Esophagus mucosa (tissue), 1 donor: ENCODE measurements at regions not wholly inside any gene's neighbourhood (a gene's known extent, or its start where the extent isn't known, plus 50 kb on each side); places are given as distances from the start of the nearest gene placed in this dataset.
"Not testable (repeated sequence)": the region's sequence is repeated elsewhere in the genome, so short reads cannot be mapped to it uniquely, and the experiment has no call there.

Source experiments
- ATAC-seq: fragments of 200-7000 bp; cut with Tn5 transposase; one replicate; pipeline ENCODE4 v1.9.1; 2020
- donor health status: DM: yes; HTN: yes; CAD: no.

DNA sequence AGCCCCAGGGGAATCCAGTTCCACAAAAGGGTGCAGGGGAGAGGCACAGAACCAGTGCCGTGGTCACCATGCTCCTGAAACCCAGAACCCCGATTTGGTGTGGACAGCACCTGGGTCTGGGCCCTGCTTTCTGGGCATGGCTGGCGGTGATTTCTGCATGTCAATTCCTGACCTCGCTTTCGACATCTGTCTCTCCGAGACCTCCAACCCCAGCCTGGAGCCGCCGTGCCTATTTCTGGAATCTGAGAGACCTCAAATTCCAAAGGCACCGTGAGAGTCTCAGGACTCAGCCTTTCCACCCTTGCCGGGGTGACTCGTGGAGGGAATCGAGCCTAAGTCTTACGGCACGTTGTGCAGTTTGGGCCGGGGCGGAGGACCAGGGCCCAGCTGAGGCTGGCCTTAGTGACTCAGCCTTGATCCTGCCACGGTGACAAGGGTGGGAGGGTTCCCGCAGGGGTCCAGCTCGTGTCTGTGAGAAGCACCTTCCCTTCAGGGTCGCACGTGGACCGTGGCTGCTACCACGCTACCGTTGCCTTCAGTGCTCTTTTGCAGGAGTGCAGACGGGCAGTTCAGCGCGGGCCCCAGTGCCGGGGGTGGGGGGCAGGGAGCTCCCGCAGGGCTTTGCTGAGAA, 133.7 kb downstream of the PXDC1 start:
- no peak for ATAC-seq

DNA sequence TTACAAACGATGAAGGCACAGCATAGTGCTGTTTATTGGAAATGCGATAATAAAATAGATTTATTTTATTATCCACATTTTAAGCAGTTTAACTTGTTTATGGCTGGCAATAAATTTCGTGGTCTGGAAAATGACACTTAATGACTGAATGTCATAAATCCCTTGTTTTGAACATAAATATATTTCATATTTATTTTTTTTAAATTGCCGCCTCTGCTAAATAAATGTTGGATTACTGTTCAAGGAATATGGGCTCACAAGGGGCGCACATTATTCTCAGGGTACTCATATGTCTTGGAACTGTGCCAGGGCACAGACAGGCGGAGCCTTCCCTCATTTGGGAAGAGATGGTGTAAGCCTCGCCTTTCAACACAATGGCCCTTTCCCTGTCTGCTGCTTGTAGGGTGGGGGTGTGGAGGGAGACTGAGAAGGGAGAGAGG, 134.3 kb downstream of the PXDC1 start:
- no peak for ATAC-seq

- no peak for ATAC-seq
Observed at GRCh38 chr6:3616565-3617176, 134.8 kb downstream of the PXDC1 start.

DNA sequence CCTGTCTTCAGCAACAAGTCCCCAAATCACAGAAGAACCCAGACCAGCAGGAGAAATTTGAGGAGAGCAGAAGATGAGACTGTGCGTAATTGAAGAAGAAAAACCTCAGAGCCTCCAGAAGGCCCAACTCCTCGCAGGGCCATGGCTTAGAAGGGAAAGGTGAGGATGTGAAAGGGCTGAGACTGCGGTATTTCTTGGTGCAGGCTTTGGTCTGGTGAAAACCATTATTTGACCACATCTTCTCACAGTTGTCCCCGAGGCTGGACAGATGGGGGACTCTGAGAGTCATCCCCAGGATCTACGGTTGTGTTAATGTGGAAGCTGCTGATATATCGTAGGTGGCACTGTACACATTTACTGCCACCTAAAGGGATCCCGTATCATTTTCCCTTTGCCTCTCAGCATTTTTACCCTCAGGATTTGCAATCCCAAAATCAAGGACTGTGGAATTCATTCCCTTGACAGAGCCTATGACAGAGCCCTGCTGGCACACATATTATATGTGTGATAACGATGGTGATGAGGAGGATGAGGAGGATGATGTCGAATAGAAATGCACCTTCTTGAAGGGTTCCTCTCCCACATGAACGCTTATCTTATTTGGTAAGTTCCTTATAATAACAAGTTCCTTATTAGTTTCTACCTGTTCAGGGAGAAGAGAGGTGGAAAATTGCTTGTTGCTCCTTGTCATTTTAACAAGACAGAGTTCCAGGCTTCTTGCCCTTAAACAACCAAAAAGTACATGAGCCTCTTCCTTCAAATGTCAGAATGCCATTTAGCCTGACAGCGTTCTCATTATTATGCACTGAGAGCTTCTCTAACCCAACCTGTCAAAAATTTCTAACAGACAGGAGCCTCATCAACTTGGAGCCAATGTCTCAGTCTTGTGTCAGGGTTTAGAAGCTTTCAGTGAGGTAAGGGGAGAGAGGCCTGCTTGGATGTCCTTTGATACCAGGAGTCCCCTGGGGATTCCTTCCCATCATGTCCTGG, 135.8 kb downstream of the PXDC1 start:
- no peak for ATAC-seq

- no peak for ATAC-seq
Observed at GRCh38 chr6:3614918-3615317, 136.6 kb downstream of the PXDC1 start.

DNA sequence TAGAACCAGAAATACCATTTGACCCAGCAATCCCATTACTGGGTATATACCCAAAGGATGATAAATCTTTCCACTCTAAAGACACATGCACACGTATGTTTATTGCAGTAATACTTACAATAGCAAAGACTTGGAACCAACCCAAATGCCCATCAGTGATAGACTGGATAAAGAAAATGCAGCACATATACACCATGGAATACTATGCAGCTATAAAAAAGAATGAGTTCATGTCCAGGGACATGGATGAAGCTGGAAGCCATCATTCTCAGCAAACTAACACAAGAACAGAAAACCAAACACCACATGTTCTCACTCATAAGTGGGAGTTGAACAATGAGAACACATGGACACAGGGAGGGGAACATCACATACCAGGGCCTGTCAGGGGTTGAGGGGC, 137.9 kb downstream of the PXDC1 start:
- ATAC-seq = not testable (repeated sequence)

DNA sequence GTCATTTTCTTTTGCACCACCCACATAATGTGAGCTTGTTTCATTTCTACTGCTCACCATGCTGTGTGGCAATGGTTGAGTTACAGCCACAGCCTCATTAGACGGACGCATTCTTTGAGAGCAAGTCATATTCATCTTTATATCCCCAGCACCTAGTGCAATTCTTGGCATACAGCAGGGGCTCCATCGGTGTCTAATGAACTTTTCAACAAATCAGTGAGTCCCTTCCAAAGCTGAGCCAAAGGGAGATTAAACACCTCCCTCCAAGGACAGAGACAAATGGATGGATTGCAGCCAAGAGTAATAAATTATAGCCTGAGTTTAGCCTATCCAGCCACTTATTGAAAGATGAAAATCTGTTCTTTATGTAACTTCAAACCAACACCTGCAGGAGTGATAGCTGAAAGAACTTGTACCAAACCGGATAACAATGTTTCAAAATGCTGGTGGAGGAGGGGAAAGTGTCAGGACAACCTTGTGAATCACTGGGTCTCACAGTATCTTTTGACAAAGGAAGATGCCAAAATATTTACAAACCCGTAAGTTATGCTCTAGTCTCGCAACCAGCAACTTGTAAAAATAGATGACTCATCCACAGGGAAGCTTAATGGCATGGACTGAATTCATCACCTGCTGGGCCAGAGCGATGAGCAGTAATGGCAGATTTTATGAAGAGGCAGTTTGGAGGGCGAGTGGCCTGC, 139.0 kb downstream of the PXDC1 start:
- ATAC-seq = peak; percentile 75

- ATAC-seq = no peak
Observed at GRCh38 chr6:3610921-3611320, 140.6 kb downstream of the PXDC1 start.

- ATAC-seq = peak; percentile 81
Observed at GRCh38 chr6:3610206-3610605, 141.3 kb downstream of the PXDC1 start.

DNA sequence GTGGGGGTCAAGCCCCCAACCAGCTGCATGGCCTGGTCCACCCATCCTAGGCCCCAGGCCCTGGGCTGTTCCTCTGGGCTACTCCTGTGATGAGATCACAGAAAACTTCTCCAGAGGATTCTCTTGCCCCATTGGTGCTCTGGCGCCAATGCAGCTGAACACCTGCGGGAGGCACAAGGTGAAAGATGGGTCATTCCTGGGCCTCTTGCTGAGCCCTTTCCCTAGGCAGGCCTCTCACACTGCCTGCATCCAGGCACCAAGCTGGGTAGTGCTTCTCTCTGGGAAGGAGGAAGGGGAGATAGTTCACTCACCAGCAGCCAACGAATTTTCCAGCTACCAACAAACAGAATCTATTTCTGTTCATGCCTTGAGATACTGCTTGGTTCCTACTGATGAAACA, 142.1 kb downstream of the PXDC1 start:
- ATAC-seq = no peak

DNA sequence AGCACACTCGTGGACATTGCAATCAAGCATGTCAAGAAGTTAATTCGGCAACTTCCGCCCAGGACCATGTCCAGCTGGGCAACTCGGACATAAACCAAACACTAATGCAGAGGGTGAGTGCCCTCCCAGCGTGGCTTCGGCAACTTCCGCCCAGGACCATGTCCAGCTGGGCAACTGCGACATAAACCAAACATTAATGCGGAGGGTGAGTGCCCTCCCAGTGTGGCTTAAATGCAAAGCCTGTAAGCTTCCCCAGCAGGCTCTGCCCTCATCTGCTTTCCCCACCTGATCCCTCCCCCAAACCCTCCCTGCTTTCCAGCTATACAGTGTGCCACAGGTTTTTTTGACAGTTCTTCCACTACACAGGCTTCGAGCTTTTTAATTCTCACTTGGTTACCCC, 143.4 kb downstream of the PXDC1 start:
- no peak for ATAC-seq

DNA sequence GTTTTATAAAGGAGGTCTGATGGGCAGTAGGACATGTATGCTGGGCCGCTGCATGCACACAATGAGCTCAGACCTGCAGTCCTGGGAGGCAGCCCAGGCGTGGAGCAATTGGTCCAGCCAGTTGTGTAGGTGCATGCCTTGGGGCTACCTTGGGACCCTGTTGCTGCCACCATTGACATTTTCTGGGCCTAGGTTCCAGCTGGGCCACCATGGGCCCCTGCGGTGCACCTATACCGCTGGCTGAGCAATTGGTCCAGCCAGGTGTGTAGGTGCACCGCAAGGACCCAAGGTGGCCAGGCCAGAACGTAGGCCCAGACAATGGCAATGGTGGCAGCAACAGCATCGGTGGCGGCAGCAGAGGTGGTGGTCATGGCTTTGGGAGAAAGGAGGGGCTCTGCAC, 143.9 kb downstream of the PXDC1 start:
- no peak for ATAC-seq

- ATAC-seq = no peak
Observed at GRCh38 chr6:3607171-3607570, 144.3 kb downstream of the PXDC1 start.

GRCh38 chr6:3603340-3604130, 146.7 kb upstream of the SLC22A23 start:
- ATAC-seq = no peak

DNA sequence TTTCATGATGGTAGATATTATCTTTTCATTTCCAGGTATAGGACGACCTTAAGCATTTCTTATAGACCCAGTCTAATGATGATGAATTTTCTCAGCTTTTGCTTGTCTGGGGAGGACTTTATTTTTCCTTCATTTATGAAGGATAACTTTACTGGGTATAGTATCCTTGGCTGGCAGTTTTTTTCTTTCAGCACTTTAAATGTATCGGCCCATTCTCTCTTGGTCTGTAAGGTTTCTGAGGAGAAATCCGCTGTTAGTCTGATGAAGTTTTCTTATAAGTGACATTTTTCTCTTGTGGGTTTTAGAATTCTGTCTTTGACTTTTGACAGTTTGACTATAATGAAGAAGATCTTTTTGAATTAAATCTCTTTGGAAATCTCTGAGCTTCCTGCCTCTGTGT, 144.7 kb upstream of the SLC22A23 start:
- no peak for ATAC-seq

DNA sequence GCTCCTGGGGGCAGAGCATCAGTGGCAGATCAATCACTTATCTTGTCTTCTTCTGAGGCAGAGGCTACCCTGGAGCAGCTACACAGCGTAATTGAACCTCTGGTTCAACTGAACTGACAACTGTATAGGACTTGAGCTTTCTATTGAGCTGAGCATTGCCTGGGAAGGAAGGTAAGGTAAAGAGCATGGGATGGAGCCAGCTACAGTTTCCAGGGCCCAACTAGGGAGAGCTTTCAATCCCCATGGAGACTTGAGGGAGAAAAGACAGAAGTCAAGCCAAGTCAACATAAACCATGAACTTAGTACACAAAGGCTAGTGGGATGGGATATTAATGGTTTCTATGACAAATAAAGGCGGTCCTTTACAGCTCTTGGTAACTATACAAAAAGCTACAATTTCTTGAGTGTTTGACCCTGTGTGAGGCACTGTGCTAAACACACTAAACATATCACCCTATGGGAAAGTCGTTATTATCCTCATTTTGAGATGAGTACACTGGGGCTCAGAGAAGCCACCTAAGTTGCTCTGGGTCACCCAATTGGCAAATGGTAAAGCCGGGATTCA, 140.7 kb upstream of the SLC22A23 start:
- ATAC-seq = no peak

GRCh38 chr6:3596766-3597165, 139.9 kb upstream of the SLC22A23 start:
- ATAC-seq = no peak

GRCh38 chr6:3594201-3594600, 137.4 kb upstream of the SLC22A23 start:
- no peak for ATAC-seq

GRCh38 chr6:3593161-3593560, 136.3 kb upstream of the SLC22A23 start:
- peak; percentile 40 for ATAC-seq

DNA sequence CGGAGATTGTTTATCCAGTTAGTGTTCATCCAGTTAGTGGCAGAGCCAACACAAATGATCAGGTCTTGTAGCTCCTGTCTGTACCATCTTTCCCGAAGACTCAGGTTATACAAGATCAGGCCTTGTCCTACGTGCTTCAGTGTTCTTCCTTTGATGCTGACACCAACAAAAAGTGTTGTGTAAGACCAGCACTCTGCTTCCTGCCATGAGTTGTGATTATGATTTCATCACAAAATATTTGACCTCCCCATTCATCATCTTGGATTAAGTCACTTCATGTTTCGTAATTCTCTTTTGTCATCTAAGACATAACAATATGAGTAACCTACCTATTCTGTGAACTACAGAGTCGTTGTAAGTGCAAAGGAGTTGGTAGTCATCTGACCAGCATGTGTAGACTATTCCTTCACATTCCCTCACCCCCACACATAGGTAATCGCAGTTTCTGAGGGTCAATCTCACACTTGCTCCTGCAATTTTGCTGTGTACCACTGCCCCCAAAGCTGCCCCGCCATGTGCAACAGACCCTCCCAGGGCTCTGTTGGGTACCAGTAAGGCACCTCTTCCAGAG, 135.6 kb upstream of the SLC22A23 start:
- peak; percentile 99 for ATAC-seq

GRCh38 chr6:3591970-3592369, 135.1 kb upstream of the SLC22A23 start:
- no peak for ATAC-seq
